Tibial nerve (tissue), 4 donors: ENCODE measurements at regions not wholly inside any gene's neighbourhood (a gene's known extent, or its start where the extent isn't known, plus 50 kb on each side); places are given as distances from the start of the nearest gene placed in this dataset.

Source experiments
- DNase-seq, 2 donors: peaks; one replicate each; pipeline ENCODE4 v3.0.0-alpha.2; 2019; ENCODE audit warnings: low spot score in 2 of 2
- H3K27ac ChIP-seq, 4 donors: fragments of 200-600 bp; sonication (generic) in 3 of 4; one replicate each; pipeline ENCODE4 v1.5.1; 2017 to 2019; ENCODE audit warnings: mild to moderate bottlenecking in 1 of 4
- H3K27me3 ChIP-seq, 2 donors: fragments of 200-600 bp; sonication (generic) in 1 of 2; one replicate each; pipeline versions ENCODE4 v1.5.1 to v1.6.0; 2017 to 2019
- H3K36me3 ChIP-seq, 3 donors: fragments of 200-600 bp; sonication (generic); one replicate each; pipeline ENCODE4 v1.5.1; 2018 to 2019
- H3K4me1 ChIP-seq, 4 donors: fragments of 200-600 bp; sonication (generic) in 3 of 4; one replicate each; pipeline ENCODE4 v1.5.1; 2017 to 2019
- H3K4me3 ChIP-seq, 4 donors: fragments of 200-600 bp; sonication (generic) in 3 of 4; one replicate each; pipeline ENCODE4 v1.5.1; 2017 to 2019; ENCODE audit warnings: mild to moderate bottlenecking in 1 of 4, moderate library complexity in 1 of 4
- H3K9me3 ChIP-seq, 4 donors: fragments of 200-600 bp; sonication (generic) in 3 of 4; one replicate each; pipeline ENCODE4 v1.5.1; 2017 to 2019
- EP300 ChIP-seq, 2 donors: sonication (generic); formaldehyde crosslinking; IDR thresholded peaks; one replicate each; pipeline ENCODE4 v1.6.1; 2017; ENCODE audit warnings: antibody characterized with exemption in 2 of 2, mild to moderate bottlenecking in 1 of 2
- POLR2A ChIP-seq, 2 donors: fragments of 450-650 bp; IDR thresholded peaks; one replicate each; pipeline ENCODE4 v1.6.1; 2017; ENCODE audit warnings: antibody characterized with exemption in 2 of 2, mild to moderate bottlenecking in 2 of 2, moderate library complexity in 2 of 2
- WGBS, 2 donors: methylation state at CpG; one replicate each; pipeline ENCODE4 v1.1.5; 2018; 5-methylcytosine and 5-hydroxymethylcytosine counted together
- TF ChIP-seq, protein P1 (sequence below), 5 experiments: fragments of 200-600 bp in 3 of 5; fragments of 450-650 bp in 2 of 5; sonication (generic) in 3 of 5; IDR thresholded peaks; one replicate each; pipeline ENCODE4 v1.5.1; 2016 to 2019; ENCODE audit warnings: antibody characterized with exemption in 5 of 5, mild to moderate bottlenecking in 3 of 5, moderate library complexity in 2 of 5

DNA sequence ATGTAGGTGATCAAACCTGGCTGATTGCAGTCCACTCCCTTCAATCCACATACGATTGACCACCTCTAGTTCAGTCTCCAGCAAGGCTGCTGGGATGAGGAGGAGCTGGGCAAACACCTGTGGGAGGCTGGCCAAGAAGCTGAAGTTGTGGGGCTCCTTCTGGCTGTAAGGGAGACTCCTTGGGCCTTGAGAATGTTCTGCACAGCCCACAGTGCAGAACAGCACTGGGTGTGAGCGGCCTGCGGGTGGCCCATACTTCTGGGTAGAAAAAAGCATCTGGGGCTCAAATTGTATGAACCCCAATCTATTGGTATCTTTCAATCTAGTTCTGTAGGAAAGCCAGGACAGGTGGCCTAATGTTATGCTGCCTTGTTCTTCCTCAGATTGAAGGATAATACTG is 1608.8 kb upstream of the PCDH10 start:
- no peaks in the 10 kb centered on the region for H3K9me3 ChIP-seq
- no peaks in the 10 kb centered on the region for H3K27me3 ChIP-seq
- no peak for DNase-seq
- 88 to 93% methylated on average over 3 of the region's 3 CpGs for WGBS, 2 donors
- no peak overlapping the region for H3K4me3 ChIP-seq
- no peak for TF ChIP-seq EP300 (IDR thresholded peaks at IDR 0.05)
- no peak for TF ChIP-seq POLR2A (IDR thresholded peaks at IDR 0.05)
- TF ChIP-seq, protein P1, sequence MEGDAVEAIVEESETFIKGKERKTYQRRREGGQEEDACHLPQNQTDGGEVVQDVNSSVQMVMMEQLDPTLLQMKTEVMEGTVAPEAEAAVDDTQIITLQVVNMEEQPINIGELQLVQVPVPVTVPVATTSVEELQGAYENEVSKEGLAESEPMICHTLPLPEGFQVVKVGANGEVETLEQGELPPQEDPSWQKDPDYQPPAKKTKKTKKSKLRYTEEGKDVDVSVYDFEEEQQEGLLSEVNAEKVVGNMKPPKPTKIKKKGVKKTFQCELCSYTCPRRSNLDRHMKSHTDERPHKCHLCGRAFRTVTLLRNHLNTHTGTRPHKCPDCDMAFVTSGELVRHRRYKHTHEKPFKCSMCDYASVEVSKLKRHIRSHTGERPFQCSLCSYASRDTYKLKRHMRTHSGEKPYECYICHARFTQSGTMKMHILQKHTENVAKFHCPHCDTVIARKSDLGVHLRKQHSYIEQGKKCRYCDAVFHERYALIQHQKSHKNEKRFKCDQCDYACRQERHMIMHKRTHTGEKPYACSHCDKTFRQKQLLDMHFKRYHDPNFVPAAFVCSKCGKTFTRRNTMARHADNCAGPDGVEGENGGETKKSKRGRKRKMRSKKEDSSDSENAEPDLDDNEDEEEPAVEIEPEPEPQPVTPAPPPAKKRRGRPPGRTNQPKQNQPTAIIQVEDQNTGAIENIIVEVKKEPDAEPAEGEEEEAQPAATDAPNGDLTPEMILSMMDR (IDR thresholded peaks at IDR 0.05), result no peak
- H3K4me1 ChIP-seq, result no peaks in the 10 kb centered on the region
- no peaks in the 10 kb centered on the region for H3K36me3 ChIP-seq
- H3K27ac ChIP-seq, result no peak overlapping the region

DNA sequence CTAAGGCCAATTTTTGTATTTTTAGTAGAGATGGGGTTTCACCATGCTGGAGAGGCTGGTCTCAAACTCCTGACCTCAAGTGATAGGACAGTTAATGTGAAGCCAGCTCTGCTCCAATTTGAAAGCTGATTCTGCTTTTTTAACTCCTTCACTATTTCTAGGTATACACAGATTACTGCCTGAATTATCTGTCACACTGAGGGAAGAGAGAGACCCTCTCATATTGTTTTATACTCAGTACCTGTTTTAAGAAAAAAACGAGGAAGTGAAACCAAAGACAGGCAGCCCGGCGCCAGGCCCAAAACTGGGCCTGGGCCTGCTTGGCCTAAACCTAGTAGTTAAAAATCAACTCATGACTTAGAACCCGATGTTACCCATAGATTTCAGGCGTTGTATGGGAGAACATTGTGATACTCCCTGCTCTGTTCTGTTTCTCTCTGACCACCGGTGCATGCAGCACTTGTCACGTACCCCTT is 1601.5 kb upstream of the PCDH10 start:
- WGBS, 2 donors, result 88 to 94% methylated on average over 7 of the region's 7 CpGs
- Histone ChIP-seq H3K4me1 (no peaks in the 10 kb centered on the region), H3K36me3 (no peaks in the 10 kb centered on the region), H3K9me3 (no peaks in the 10 kb centered on the region), H3K4me3 (no peak overlapping the region), H3K27ac (no peak overlapping the region), H3K27me3 (no peaks in the 10 kb centered on the region)
- TF ChIP-seq POLR2A (IDR thresholded peaks at IDR 0.05), result no peak
- DNase-seq, result no peak

DNA sequence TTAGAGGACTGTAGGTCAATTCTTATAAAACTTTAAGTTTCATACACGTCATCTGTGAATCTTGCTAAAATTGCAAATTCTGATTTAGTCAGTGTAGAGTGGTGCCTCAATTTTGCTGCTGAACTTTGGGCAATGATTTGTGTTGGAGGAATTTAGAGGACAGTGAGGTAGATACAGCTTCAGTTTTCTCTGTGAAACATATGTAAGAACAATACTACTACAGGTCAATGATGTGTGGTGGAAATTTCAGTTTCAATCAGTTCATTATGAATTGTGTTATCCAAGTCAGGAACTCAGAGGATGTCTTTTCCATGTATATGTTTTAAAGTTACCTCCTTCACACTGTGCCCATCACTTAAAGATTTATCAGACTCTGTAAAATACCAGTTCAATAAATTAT is 1597.8 kb upstream of the PCDH10 start:
- no peaks in the 10 kb centered on the region for H3K36me3 ChIP-seq
- no peaks in the 10 kb centered on the region for H3K27me3 ChIP-seq
- no peak overlapping the region for H3K4me3 ChIP-seq
- no peak overlapping the region for H3K27ac ChIP-seq
- 79 to 84% methylated on average over 1 of the region's 1 CpG for whole genome bisulfite sequencing, 2 donors
- DNase-seq, result no peak
- no peaks in the 10 kb centered on the region for H3K9me3 ChIP-seq
- no peak for TF ChIP-seq EP300 (IDR thresholded peaks at IDR 0.05)
- TF ChIP-seq, protein P1 (IDR thresholded peaks at IDR 0.05), result no peak
- no peak for TF ChIP-seq POLR2A (IDR thresholded peaks at IDR 0.05)
- H3K4me1 ChIP-seq, result no peaks in the 10 kb centered on the region

DNA sequence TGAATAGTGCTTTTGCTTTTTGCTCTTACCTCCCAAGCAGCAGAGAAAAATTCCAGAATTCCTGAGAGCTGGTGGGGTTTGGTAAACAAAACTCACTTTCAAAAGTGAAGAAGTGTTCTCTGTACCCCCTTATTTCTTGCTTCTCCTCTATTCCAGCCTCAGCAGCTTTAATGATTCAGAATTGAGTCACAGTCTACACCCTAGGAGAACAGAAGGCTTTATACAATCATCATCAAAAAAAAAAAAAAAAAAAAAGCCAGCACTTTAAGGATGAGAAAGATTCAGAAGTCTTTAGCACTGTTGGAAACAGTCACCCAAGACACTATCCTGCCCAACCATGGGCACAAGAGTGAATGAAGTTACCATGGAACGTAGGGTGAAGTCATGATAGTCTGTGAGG is 1583.1 kb upstream of the PCDH10 start:
- H3K9me3 ChIP-seq, result no peaks in the 10 kb centered on the region
- TF ChIP-seq, protein P1 (IDR thresholded peaks at IDR 0.05), result no peak
- TF ChIP-seq EP300 (IDR thresholded peaks at IDR 0.05) (no peak), POLR2A (IDR thresholded peaks at IDR 0.05) (no peak)
- no peak for DNase-seq
- no peak overlapping the region for H3K27ac ChIP-seq
- no peaks in the 10 kb centered on the region for H3K4me1 ChIP-seq
- WGBS, 2 donors, result 35 to 54% methylated on average over 1 of the region's 1 CpG
- H3K4me3 ChIP-seq, result no peak overlapping the region
- no peaks in the 10 kb centered on the region for H3K27me3 ChIP-seq
- no peaks in the 10 kb centered on the region for H3K36me3 ChIP-seq

DNA sequence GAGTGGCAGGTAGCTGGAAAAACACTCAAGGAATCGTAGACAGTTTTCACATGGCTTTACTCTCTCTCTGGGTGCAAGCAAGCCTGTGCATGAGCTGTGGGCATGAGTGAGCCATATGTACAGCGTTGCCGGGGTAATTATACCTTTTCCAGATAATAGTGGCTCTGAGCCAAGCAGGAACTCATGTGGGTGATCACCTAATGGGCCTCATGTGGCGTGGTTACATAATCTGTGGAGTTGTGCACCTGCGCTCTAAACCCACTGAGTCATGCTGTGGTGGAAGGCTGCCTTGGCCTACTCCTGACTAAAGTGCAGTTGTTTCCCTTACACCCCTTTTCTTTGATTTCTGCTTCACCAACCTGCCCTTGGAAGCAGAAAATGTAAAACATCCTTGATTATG is 1564.5 kb upstream of the PCDH10 start:
- DNase-seq, result no peak
- Histone ChIP-seq H3K27me3 (no peaks in the 10 kb centered on the region), H3K9me3 (no peaks in the 10 kb centered on the region), H3K4me1 (no peaks in the 10 kb centered on the region), H3K4me3 (no peak overlapping the region), H3K27ac (no peak overlapping the region), H3K36me3 (no peaks in the 10 kb centered on the region)
- TF ChIP-seq EP300 (IDR thresholded peaks at IDR 0.05) (no peak), POLR2A (IDR thresholded peaks at IDR 0.05) (no peak)
- TF ChIP-seq, protein P1 (IDR thresholded peaks at IDR 0.05), result no peak
- WGBS, 2 donors, result 83 to 88% methylated on average over 5 of the region's 5 CpGs

DNA sequence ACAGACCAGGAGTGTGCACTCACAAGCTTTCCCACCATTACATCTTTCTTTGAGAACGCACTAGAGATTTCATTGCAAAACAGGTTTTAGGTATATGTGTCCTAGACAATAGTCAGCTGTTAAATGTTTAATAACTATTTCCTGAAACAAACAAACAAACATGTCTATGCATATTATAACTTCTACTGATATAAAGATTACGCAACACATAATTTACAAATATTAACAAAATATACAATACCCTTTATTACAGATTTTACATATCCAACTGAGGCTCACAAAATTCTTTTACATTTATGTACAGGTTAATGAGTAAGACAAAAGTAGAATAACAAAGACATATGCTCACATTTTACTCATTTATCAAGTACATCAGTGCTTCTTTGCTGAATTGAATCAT is 1554.0 kb upstream of the PCDH10 start:
- Histone ChIP-seq H3K27me3 (no peaks in the 10 kb centered on the region), H3K27ac (no peak overlapping the region), H3K9me3 (no peaks in the 10 kb centered on the region), H3K36me3 (no peaks in the 10 kb centered on the region), H3K4me1 (no peaks in the 10 kb centered on the region), H3K4me3 (no peak overlapping the region)
- no peak for DNase-seq
- TF ChIP-seq POLR2A (IDR thresholded peaks at IDR 0.05) (no peak), EP300 (IDR thresholded peaks at IDR 0.05) (no peak)
- TF ChIP-seq, protein P1 (IDR thresholded peaks at IDR 0.05), result no peak
- WGBS, 2 donors, result 94 to 95% methylated on average over 2 of the region's 2 CpGs
